GM12878 (cell line): ENCODE measurements at regions not wholly inside any gene's neighbourhood (a gene's known extent, or its start where the extent isn't known, plus 50 kb on each side); places are given as distances from the start of the nearest gene placed in this dataset.

Experiments used
- ATAC-seq: fragments of 200-7000 bp; cut with Tn5 transposase; 3 replicates; pipeline ENCODE4 v1.9.1; 2020; ENCODE audit warnings: mild to moderate bottlenecking, moderate library complexity
- BruUV-seq: library from RNA; stranded (reverse); fragments of 400-500 nt; replicated peaks from 2 replicates; lab custom pipeline; 2021; lab: Mats Ljungman, UMichigan
- CTCF ChIA-PET: fragments of 300-600 bp; sonication (Branson Sonifier 250); formaldehyde crosslinking; extraction: SDS; loops from one replicate; lab custom pipeline; 2021; ENCODE audit warnings: inconsistent platforms; lab: Yijun Ruan, JAX
- POLR2A ChIA-PET: fragments of 350-600 bp; formaldehyde crosslinking; extraction: SDS; loops from one replicate; lab custom pipeline; 2021; ENCODE audit warnings: inconsistent platforms; lab: Charles Lee
- RAD21 ChIA-PET: fragments of 300-600 bp; sonication (Branson Sonifier 250); formaldehyde crosslinking; loops from one replicate; lab custom pipeline; 2023; ENCODE audit warnings: antibody characterized with exemption; ENCODE audit not compliant: unreplicated experiment; lab: Charles Lee
- SMC1A ChIA-PET: fragments of 300-600 bp; sonication (Branson Sonifier 250); formaldehyde crosslinking; loops from one replicate; lab custom pipeline; 2023; ENCODE audit not compliant: unreplicated experiment, uncharacterized antibody; lab: Charles Lee
- DNase-seq: peaks from one replicate; pipeline ENCODE4 v3.0.0-alpha.2; 2011; ENCODE audit warnings: low read depth, low spot score
- FAIRE-seq: peaks from 3 replicates; lab custom pipeline; 2011; peaks lifted over from hg19 to GRCh38; lab: Jason Lieb, UNC
- H2AFZ ChIP-seq: 2 replicates; pipeline ENCODE4 v1.6.0; 2011; ENCODE audit warnings: low read depth, low read length, control low read depth; ENCODE audit not compliant: control insufficient read depth
- H3K27ac ChIP-seq: 2 replicates; pipeline ENCODE4 v1.5.1; 2011; ENCODE audit warnings: control low read depth; ENCODE audit not compliant: control insufficient read depth, insufficient read depth
- H3K27me3 ChIP-seq, 2 experiments: replicated peaks in 1 of 2; 2 replicates each; pipeline versions ENCODE4 v1.6.0 to v1.6.1; 2011; ENCODE audit warnings: low read length in 1 of 2; ENCODE audit not compliant: control insufficient read depth in 2 of 2, insufficient read depth in 2 of 2
- H3K36me3 ChIP-seq, 2 experiments: 2 replicates each; pipeline ENCODE4 v1.5.1; 2011; ENCODE audit warnings: low read length in 1 of 2; ENCODE audit not compliant: control insufficient read depth in 2 of 2, insufficient read depth in 2 of 2
- H3K4me1 ChIP-seq: 2 replicates; pipeline ENCODE4 v1.6.1; 2011; ENCODE audit warnings: mild to moderate bottlenecking, low read length, moderate library complexity, mixed read lengths; ENCODE audit not compliant: control insufficient read depth, insufficient read depth
- H3K4me2 ChIP-seq: 2 replicates; pipeline ENCODE4 v1.6.0; 2011; ENCODE audit warnings: control low read depth; ENCODE audit not compliant: control insufficient read depth, insufficient read depth
- H3K4me3 ChIP-seq: fragments of 200-600 bp; sonication (generic); 2 replicates; pipeline ENCODE4 v1.5.1; 2016
- H3K79me2 ChIP-seq: 2 replicates; pipeline ENCODE4 v1.6.0; 2011; ENCODE audit warnings: low read length; ENCODE audit not compliant: control insufficient read depth, insufficient read depth
- H3K9ac ChIP-seq: 2 replicates; pipeline ENCODE4 v1.8.0; 2011; ENCODE audit warnings: low read length, control low read depth, mixed read lengths; ENCODE audit not compliant: control insufficient read depth, insufficient read depth
- H3K9me3 ChIP-seq: replicated peaks from 3 replicates; pipeline ENCODE4 v1.5.1; 2011; ENCODE audit warnings: mild to moderate bottlenecking, low read length; ENCODE audit not compliant: control insufficient read depth, insufficient read depth
- H4K20me1 ChIP-seq: 2 replicates; pipeline ENCODE4 v1.6.0; 2011; ENCODE audit not compliant: control insufficient read depth, insufficient read depth
- ATF2 ChIP-seq: IDR thresholded peaks from 2 replicates; pipeline ENCODE4 v1.6.1; 2012; ENCODE audit warnings: low read length, inconsistent platforms
- E2F8 ChIP-seq: fragments of 450-650 bp; IDR thresholded peaks from 2 replicates; pipeline ENCODE4 v1.6.1; 2018; ENCODE audit warnings: mild to moderate bottlenecking, low read depth, moderate library complexity; ENCODE audit not compliant: partially characterized antibody
- EGR1 ChIP-seq, 2 experiments: IDR thresholded peaks; 1 replicate in 1 of 2; 2 replicates in 1 of 2; pipeline ENCODE4 v1.6.1; 2011 to 2012; ENCODE audit warnings: low read depth in 2 of 2, low read length in 2 of 2, borderline replicate concordance in 1 of 2, mild to moderate bottlenecking in 1 of 2, moderate library complexity in 1 of 2
- HSF1 ChIP-seq: fragments of 150-350 bp; IDR thresholded peaks from 2 replicates; pipeline ENCODE4 v1.6.1; 2014; ENCODE audit warnings: mild to moderate bottlenecking, low read depth, low read length
- IKZF2 ChIP-seq, 2 experiments: fragments of 450-650 bp; IDR thresholded peaks; 2 replicates each; pipeline ENCODE4 v1.6.1; 2017; ENCODE audit warnings: mild to moderate bottlenecking in 2 of 2, moderate library complexity in 2 of 2
- IRF4 ChIP-seq: IDR thresholded peaks from 2 replicates; pipeline ENCODE4 v1.6.1; 2011; ENCODE audit warnings: low read depth, low read length
- NBN ChIP-seq: fragments of 450-650 bp; IDR thresholded peaks from 2 replicates; pipeline ENCODE4 v1.6.1; 2016
- POLR2AphosphoS5 ChIP-seq: IDR thresholded peaks from 2 replicates; pipeline ENCODE4 v1.6.1; 2011; ENCODE audit warnings: mild to moderate bottlenecking, low read length, inconsistent platforms
- RELB ChIP-seq: fragments of 450-650 bp; IDR thresholded peaks from 2 replicates; pipeline ENCODE4 v1.6.1; 2017; ENCODE audit warnings: low read depth, mild to moderate bottlenecking, moderate library complexity
- RFX5 ChIP-seq: IDR thresholded peaks from 2 replicates; pipeline ENCODE4 v1.6.1; 2011; ENCODE audit warnings: low read depth, low read length, improper control_type of control experiment
- SPI1 ChIP-seq: IDR thresholded peaks from 2 replicates; pipeline ENCODE4 v1.6.1; 2011; ENCODE audit warnings: low read depth, mild to moderate bottlenecking, low read length, moderate library complexity, borderline replicate concordance; ENCODE audit not compliant: insufficient read depth
- SREBF2 ChIP-seq: IDR thresholded peaks from 2 replicates; pipeline ENCODE4 v1.6.1; 2012; ENCODE audit warnings: mild to moderate bottlenecking, low read length
- USF2 ChIP-seq: IDR thresholded peaks from 2 replicates; pipeline ENCODE4 v1.6.1; 2011; ENCODE audit warnings: low read depth, low read length, improper control_type of control experiment, borderline replicate concordance
- ZBED1 ChIP-seq: IDR thresholded peaks from 2 replicates; pipeline ENCODE4 v1.6.1; 2016; ENCODE audit warnings: borderline replicate concordance
- whole genome bisulfite sequencing: methylation state at CpG from one replicate; pipeline ENCODE4 v1.1.6; 2016; ENCODE audit warnings: low lambda C conversion rate; ENCODE audit not compliant: insufficient replicate concordance, insufficient coverage; ENCODE audit errors: missing lambda C conversion rate; 5-methylcytosine and 5-hydroxymethylcytosine counted together
- in situ Hi-C: fragments of 300-500 bp; cut with MboI; formaldehyde crosslinking; loops from 9 replicates; pipeline ENCODE4 v1.14.3; 2018; ENCODE audit warnings: mixed read lengths
- intact Hi-C: fragments of 100-400 bp; cut with micrococcal nuclease; formaldehyde crosslinking; loops from one replicate; pipeline ENCODE4 v1.14.2; 2022; ENCODE audit not compliant: unreplicated experiment

GRCh38 chr5:111948092-111948841 is 191.3 kb upstream of the NREP start:
- no peak for ATAC-seq
- no peak for FAIRE-seq
- TF ChIP-seq HSF1, result no peak
- TF ChIP-seq ZBED1, result no peak
- no peak for TF ChIP-seq POLR2AphosphoS5
- TF ChIP-seq USF2, result no peak
- TF ChIP-seq ATF2, result no peak
- no peak for TF ChIP-seq SPI1
- TF ChIP-seq IRF4, result no peak
- no peak for TF ChIP-seq SREBF2
- no peak for TF ChIP-seq NBN
- no peak for TF ChIP-seq IKZF2 (IDR thresholded peaks at IDR 0.05)
- TF ChIP-seq RFX5, result no peak
- no peak for TF ChIP-seq EGR1 (IDR thresholded peaks at IDR 0.05; ENCODE audit: borderline replicate concordance in 1 of 2, low read depth in 2 of 2, low read length in 2 of 2)
- no peak for TF ChIP-seq E2F8
- no peak for TF ChIP-seq RELB
- TF ChIP-seq, all 136 proteins: peak for 0
- H3K27me3 ChIP-seq, result no peaks in the 10 kb centered on the region
- no peak overlapping the region for H3K9ac ChIP-seq
- no peaks in the 10 kb centered on the region for H3K79me2 ChIP-seq
- CTCF ChIA-PET, result no interaction called here
- RAD21 ChIA-PET, result no interaction called here
- no peaks in the 10 kb centered on the region; the same call in 2 of the 3 replicates for H3K9me3 ChIP-seq
- no peaks in the 10 kb centered on the region for H3K4me1 ChIP-seq
- no peak overlapping the region for H2AFZ ChIP-seq
- POLR2A ChIA-PET, result no interaction called here
- no peaks in the 10 kb centered on the region for H4K20me1 ChIP-seq
- H3K27ac ChIP-seq, result no peak overlapping the region
- intact Hi-C loops (no loop called here), in situ Hi-C loops (no loop called here)
- no peak overlapping the region for H3K4me3 ChIP-seq
- 10% methylated on average over 4 of the region's 4 CpGs for WGBS
- SMC1A ChIA-PET, result no interaction called here
- no peak for DNase-seq
- H3K36me3 ChIP-seq, result no peaks in the 10 kb centered on the region
- no TSS peak for BruUV-seq
- H3K4me2 ChIP-seq, result no peak overlapping the region
